HG03159 (cell line): ENCODE measurements at regions not wholly inside any gene's neighbourhood (a gene's known extent, or its start where the extent isn't known, plus 50 kb on each side); places are given as distances from the start of the nearest gene placed in this dataset.

Experiments
- ATAC-seq: cut with Tn5 transposase; IDR thresholded peaks from one replicate; pipeline ENCODE4 v1.9.1; 2021; ENCODE audit warnings: mild to moderate bottlenecking, moderate library complexity; ENCODE audit not compliant: unreplicated experiment

DNA sequence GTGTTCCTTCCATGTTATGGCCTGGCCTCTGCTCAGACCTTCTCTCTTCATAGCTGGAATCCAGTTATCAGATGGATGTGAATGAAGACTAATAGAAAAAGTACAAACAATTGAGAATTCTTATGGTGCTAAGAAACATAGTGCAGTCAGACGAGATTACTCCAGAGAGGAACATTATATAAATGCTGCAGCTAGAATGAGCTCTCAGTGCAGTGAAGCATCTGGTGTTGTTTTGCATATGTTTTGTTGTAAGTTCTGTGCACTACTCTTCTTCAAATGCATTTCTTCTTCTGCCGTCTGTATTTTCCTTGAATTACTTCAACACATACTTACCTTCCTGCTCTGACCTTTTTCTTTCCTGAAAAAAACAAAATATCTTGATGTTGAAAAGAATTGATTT, 602.4 kb upstream of the CDH18 start:
- no peak for ATAC-seq

DNA sequence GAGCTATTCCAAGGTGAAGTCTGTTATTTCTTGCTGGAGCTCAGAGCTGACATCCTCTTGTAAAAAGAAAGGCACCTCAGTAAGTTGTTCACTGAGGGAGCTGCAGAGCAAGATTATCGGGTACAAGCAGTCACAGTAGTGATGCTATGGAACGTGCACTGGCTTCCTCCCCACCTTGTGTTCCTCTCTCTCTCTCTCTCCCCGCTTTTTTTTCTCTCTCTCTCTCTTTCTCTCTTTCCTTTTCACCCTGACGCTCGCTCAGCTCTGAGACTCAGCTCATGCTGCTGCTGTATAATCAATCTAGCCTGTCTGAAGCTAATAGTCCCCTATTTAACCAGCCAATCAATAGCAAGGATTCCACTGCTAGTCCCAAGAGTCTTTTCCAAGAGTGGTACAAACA, 587.6 kb upstream of the CDH18 start:
- no peak for ATAC-seq

DNA sequence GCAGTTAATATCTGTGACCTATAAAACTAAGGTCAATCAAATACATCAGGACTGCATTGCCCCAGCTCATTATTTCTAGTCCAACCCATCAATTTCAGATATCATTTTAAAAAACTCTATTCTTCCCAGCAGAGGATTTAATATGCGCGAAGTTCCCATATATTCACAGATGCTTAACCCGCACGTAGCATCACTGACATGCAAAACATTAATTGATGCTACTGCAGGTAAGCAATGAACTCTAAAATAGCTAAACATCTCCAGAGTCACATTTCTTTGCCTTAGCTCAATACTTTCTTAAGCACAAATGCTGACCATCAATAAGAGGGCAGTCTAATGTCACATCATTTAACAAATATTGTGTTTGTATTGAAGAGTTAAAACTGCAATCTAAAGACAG, 586.6 kb upstream of the CDH18 start:
- no peak for ATAC-seq

DNA sequence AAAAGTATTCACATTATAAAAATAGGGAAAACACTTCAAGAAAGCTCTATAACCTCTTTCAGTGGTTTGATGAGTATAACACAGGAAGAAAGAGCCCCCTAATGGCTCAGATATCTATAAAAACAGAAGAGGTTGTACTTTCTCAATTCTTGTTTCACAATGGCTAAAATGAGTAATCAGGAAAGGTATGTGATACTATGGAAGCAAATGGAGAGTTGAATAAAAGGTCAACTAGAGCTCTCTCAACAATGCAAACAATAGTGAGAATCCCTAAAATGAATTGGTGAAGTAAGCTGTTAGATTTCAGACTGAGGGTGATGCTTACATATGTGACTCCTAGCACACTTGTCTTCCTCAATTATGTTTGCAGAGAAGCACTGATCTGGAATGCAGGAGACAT, 584.6 kb upstream of the CDH18 start:
- ATAC-seq: no peak

DNA sequence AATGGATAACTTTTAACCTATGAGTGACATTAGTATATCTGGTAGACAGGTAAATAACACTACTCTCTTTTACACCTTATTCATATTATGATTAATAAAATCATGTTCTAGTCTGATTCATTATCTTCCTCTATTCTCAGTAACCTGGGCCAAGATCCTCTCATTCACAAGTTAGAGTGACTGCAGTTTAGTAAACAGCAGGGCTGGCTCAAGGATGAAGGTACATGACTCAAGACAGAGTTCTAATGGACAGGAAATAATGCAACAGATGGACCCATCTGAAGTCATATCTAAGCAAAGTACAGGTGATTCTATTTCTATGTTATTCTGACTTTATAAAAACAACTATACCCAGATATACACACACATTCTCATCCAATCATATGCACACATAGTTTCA, 582.5 kb upstream of the CDH18 start:
- ATAC-seq: no peak

DNA sequence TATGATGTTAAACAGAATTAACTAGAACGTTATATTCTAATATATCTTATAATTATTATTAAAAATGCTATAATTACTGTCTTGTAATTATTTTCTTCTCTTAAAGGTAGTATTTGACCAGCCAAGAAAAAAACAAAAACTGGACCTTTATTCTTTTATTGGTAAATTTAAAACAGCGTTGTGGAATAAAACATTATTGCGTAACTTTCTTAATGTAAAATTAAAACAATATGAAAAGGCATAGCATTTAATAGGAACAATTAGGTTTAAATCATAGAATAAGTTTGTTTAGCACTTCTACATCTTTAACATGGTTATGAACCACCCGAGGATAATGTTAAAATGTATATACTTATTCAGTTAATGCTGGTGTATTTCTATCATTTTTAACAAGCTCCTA, 574.5 kb upstream of the CDH18 start:
- no peak for ATAC-seq

DNA sequence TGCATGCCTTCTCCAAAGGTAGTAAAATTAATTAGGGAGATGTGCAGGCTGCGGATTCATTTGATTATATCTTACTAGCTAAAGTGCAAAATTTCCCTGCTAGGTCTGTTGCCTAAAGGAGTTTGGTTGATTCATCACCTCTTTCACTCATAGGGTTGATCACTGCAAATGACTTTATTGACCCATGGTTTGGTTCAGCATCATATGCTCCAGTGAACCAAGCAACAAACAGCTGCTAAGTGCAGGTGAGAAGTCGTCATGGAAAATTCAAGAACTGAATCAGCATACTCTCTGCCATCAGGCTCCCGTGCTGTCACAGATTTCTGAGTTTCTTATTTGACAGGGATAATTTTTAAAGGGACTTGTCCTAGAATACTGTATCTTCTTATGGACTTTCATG, 571.8 kb upstream of the CDH18 start:
- ATAC-seq: no peak

DNA sequence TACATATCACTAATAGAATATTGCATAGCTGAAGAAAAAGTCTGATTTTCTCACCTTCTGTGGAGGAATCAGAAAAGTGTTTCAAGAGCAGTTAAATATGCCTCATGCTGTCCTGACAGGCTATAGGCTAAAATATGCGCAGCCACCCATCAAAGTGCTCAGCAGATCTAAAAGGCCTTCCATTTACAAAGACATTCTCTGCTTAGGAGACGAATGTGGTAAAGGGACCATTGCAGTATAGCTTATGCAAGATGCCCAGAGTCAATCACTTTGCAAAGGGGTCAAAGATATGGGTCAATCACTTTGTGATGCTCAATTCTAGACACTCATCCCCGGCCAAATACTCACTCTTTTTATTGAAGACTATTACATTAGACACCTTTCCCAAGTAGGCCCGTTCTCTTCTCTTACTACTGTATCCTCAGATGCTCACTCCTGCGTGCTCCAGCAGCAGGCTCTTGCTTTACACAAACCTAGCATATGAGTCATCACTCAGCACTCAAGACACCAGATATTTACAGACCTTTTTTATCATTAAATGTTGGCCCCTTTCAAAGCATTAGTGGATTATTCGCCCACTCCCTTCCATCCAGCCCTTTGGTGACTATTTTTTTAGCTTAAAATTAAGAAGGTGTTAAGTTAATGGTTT, 568.2 kb upstream of the CDH18 start:
- no peak for ATAC-seq

DNA sequence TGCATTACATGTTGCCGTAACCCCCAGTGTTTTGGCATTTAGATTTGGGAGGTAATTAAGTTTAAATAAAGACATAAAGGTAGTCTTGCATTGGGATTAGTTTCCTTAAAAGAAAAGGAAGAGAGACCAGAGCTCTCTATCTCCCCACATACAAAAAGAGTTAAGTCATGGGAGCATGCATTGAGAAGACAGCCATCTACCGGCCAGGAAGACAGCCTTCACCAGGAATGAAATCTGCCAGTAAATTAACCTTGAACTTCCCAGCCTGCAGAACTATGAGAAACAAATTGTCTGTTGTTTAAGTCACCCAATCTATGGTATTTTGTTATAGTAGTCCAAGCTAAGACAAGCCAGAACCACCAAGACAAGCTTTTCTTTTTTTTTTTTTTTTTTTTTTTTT, 567.0 kb upstream of the CDH18 start:
- ATAC-seq: no peak

DNA sequence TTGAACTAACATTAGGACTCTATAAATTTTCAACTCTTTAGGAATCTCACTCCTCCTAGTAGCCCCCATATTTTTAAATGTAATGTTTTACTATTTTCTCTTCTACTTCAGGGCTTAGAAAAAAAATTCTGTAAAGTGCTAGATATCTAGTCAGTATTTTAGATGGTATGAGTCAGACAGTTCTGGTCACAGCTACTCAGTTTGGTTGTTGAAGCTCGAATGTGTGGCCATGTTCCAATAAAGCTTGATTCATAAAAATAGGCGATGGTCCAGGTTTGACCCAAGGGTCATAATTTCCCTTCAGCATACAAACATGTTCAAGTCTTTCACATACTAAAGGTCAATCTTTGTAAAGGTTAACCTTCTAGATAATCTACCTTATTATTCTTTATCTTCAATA, 566.0 kb upstream of the CDH18 start:
- no peak for ATAC-seq

DNA sequence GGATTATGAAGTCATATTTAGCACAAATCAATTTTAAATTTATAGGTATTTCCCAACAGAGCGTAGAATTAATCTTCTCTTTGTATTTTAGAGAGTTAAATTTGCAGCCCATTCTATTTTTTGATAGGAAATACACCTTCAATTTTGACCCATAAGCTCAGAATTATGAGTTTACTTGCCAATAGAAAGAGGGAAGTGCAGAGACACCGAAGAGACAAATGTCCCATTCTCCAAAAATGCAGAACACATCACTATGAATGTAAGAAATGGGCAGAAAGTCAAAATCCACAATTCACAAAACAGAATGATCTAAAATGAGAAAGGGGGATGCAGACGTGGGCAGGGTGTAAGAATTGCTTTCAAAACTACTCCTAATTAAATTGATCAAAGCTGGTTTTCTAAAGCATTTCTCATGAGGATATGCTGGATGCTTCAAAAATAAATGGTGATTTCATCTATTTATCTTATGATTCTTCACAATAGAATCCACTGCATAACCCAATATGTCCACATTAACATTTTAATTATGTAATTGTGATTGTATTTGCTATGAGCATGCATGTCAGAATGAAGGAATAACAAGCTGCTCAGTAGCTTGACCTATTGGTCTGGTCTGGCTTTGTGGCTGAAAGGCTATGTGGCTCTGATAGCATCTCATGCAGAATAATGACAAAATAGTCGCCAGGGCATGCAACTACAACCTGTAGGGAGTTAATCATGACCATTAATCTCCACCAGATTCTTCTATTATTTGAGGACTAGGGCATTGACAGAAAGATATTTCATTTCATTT, 550.1 kb upstream of the CDH18 start:
- ATAC-seq: no peak

DNA sequence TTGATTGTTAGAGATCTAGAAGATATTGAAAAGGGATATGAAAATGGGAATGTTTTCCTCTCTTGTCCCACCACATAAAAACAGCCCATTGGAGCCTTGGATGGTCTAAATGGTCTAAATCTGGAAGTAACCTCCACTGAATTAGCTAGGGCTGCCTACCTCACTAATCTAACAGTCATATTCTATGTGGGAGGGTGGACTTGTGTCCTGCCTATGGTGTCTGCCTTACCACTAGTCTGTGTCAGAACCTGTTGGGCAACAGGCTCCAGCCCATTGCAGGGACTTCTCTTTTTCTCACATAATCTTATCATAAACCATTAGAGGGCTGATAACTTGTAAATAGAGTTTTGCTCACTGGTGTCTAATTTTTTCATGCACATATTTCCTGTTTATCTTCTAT, 548.8 kb upstream of the CDH18 start:
- no peak for ATAC-seq

DNA sequence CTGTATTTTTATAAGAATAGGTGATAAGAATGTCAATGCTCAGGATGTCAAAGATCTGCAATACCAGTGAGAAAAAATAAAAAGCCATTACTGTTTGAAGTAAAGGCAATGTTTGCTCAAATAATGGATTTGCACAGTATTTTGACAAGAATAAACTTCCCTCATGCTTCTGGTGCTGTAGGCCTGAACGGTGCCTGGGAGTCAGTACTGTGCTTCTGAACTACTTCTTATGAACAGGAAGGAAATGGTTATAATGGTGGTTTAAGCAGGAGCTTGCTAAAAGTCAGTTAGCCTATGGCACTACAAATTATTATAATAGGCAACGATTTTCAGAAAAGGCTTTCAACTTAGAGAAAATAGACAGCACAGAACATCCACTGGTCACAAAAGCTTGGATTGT, 548.3 kb upstream of the CDH18 start:
- no peak for ATAC-seq

DNA sequence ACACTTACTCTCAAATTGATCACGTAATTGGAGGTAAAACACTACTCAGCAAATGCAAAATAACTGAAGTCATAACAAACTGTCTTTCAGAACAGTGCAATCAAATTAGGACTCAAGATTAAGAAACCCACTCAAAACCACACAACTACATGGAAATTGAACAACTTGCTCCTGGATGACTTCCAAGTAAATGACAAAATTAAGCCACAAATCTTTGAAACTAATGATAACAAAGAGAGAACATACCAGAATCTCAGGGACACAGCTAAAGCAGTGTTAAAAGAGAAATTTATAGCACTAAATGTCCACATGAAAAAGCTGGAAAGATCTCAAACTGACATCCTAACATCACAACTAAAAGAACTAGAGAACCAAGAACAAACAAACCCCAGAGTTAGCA, 540.5 kb upstream of the CDH18 start:
- no peak for ATAC-seq

DNA sequence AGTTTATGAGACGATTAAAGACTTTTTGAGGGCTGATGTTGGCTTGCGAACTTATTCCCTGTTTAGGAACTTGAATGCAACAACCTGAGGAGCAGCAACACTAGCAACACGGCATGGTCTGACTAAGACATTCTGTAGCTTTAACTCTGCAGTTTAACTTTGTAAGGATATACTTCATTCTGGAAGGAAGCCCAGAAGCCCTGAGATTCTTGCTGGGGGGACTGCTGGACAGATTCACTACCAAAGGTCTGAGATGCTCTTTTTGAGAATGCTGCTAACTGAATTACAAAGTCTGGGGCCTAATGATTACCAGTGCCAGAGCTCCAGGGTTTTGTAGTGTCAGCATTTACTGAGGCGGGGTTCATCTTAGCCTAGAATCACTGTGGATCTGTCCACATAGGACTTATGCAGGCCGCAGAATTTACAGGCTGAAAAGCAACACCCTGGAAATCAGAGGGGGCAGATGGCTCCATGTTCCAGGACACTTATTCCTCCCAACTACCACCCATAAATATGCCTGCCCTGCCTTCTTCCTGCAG, 537.1 kb upstream of the CDH18 start:
- ATAC-seq: no peak

DNA sequence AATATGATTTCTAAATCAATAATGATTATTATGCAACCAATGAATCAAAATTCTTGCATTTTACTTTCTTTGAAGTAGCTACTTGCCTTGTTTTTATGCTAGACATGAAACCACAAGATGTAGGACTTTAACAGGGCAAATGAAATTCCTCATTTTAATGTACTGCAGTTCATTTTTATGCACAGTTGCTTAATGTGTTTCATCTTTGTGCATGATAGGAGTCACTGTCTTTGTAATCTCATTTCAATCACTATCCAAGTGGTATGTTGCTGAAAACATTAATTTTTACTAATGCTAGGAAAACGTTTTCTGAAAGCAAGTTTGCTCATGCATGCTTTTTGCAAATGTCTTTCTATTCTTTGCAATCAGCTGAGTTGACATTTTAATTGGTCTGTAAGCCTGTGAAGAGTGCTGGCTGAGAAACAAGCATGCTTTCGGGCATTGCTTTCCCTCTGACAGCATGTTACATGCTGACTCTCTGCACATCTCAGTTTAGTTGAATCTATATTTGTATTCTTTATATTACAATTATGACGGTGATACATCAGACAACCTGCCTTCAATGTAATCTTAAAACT, 535.0 kb upstream of the CDH18 start:
- no peak for ATAC-seq

DNA sequence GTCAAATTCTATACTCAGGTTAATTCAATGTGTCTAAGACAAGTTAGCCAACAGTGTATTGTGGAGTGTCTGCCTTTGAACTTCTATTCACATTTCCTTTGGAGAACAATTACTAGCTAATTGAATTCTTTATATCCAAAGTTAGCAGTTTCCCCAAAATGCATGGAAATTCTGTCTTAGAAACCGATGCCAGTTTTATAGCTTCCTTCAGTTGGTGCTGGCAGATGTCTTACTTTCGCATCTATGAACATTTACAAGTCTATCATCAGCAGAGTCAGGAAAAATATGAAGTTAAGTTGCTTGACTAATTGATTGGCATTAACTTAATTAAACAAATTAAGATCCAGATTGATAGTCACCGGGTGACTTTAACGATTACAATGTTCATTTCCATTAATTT, 527.6 kb upstream of the CDH18 start:
- no peak for ATAC-seq

DNA sequence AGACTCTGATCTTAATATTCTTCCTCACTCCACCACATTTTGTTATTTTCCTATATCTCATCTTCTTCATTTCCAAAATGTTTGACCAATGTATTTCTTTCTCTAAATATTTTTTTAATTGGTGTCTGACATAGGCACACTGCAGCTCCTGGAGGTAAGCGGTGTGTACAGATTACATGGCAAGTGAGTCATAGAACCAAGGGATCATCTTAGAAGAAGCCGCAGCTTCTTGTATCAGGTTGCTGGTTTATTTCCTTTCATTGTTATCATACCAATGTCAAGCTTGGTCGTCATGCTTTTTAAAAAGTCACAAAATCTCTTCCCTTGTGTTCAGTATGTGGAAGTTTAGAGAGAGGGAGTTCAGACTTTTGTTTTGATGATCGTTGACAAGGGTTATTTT, 526.1 kb upstream of the CDH18 start:
- ATAC-seq: no peak

DNA sequence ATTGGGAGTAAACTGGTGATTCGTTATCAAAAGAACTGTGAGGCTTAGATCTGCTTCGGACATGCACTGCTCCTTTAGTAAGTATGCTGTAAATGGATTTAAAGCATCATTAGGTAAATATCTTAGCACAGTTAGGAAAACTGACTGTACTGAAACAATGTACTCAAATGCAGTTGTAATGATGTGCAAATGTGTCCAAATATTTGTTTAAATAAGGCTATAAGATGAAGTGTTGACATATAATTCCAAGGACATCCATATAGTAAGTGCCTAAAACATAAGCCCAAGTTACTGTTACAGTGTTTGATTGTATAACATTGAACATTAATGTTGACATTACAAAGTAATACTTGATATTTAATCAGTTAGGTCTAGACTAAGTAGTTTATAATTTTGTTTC, 512.5 kb upstream of the CDH18 start:
- no peak for ATAC-seq

DNA sequence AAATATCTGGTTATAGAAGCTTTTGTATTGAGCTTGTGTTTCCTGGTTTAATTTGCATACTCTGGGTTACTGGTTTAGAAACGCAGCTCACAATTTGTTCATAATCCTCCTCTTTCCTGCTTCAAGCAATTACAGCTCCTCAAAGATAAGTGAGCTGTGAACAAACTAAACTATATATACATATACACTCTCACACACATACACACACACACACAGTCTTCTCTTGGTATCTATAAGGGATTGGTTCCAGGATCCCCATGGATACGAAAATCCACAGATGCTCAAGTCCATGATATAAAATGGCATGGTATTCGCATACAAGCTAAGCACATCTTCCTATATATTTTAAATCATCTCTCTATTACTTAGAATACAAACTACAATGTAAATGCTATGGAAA, 510.9 kb upstream of the CDH18 start:
- no peak for ATAC-seq

DNA sequence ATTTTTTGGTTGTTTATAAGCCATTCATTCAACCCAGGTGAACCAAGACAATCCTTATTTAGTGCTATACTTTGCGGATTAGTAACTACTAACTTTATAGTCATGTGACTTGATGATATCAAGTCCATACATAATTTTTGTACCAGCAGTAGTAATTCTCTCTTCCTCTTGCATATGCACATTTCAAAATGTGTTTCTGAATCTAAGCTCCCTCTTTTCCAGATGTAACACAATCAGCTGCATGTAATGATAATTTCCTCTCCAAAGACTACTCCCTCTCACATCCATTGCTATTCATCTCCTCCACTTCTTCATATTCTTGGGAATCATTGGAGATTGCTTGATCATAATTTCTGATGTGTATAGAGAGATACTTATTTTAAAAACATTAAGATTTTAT, 510.1 kb upstream of the CDH18 start:
- ATAC-seq: no peak

DNA sequence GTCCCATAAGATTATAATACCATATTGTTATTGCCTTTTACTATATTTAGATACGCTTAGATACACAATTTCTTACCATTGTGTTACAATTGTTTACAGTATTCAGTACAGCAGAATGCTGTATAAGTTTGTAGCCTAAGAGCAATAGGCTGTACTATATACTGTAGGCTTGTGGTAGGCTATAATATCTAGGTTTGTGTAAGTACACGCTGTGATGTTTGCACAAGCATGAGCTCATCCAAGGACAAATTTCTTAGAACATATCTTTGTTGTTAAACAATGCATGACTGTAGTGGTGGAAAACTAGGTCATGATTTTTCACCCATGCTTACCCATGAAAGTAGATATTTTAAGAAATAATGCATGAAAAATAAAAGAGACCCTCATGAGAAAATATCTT, 509.4 kb upstream of the CDH18 start:
- ATAC-seq: no peak
